Hematopoietic multipotent progenitor cell (in vitro differentiated cells): ENCODE measurements at regions not wholly inside any gene's neighbourhood (a gene's known extent, or its start where the extent isn't known, plus 50 kb on each side); places are given as distances from the start of the nearest gene placed in this dataset.

Experiments
- DNase-seq, 3 donors: peaks; one replicate each; pipeline ENCODE4 v3.0.0-alpha.2; 2011 to 2015; ENCODE audit warnings: low read depth in 2 of 3, low spot score in 2 of 3

- no peak for DNase-seq
Observed at GRCh38 chr18:27411013-27411412, 225.9 kb upstream of the CHST9 start.

GRCh38 chr18:27404855-27405254, 219.7 kb upstream of the CHST9 start:
- no peak for DNase-seq

DNA sequence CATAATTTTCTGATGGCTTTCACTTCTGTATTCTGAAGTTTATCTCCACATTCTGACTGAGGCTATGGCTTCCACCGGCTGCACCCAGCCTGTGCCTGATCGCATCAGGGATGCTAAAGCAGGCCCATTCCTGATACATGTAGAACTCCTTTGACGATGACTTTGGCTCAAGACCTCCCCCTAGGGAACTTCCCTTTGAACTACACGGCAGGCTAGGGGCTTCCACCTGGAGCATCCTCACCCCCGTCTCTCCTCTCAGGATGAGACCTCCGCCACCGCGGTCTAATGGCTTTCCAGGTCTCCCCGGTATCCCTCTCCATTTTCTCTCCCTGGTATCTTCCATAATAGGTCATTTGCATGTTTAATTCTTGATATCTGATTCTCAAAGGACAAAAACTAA, 214.9 kb upstream of the CHST9 start:
- DNase-seq, result no peak

DNA sequence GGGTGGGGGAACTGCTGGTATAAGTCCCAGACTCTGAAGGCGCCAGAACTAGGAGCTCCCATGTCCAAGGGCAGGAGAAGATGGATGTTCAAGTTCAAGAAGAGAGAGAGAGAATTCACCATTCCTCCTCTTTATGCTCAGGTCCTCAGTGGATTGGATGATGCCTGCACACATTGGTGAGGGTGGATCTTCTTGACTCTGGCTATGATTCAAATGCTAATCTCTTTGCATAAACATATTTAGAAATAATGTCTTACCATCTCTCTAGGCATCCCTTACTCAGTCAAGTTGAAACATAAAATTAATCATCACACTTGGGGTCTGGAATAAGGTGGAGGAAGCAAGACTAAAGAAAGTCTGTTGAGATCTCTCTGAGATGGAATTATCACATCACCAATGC, 210.6 kb upstream of the CHST9 start:
- no peak for DNase-seq

DNA sequence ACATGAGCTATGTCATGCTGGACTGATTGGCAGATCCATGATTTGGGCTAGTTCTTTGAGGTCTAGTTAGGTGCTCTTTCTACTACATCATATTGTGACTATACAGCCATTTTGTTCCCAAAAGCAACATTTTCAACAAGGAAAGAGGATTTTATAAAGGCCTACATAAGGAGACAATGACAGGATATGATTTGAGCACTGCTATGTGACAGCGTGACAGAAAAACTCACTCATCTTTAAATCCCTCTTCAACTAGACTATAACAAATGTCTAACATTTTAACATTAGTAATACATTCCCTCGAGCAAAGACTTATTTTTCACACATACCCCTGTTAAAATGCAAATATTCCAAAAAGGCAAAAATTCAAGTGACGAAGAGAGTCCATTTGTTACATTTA, 209.6 kb upstream of the CHST9 start:
- no peak for DNase-seq

- DNase-seq, result no peak
Observed at GRCh38 chr18:27382567-27383216, 197.6 kb upstream of the CHST9 start.

GRCh38 chr18:27378431-27379095, 193.5 kb upstream of the CHST9 start:
- DNase-seq, result no peak

GRCh38 chr18:27377251-27377650, 192.1 kb upstream of the CHST9 start:
- no peak for DNase-seq

- no peak for DNase-seq
Observed at GRCh38 chr18:27372386-27372785, 187.3 kb upstream of the CHST9 start.

- DNase-seq, result no peak
Observed at GRCh38 chr18:27366665-27367064, 181.6 kb upstream of the CHST9 start.

DNA sequence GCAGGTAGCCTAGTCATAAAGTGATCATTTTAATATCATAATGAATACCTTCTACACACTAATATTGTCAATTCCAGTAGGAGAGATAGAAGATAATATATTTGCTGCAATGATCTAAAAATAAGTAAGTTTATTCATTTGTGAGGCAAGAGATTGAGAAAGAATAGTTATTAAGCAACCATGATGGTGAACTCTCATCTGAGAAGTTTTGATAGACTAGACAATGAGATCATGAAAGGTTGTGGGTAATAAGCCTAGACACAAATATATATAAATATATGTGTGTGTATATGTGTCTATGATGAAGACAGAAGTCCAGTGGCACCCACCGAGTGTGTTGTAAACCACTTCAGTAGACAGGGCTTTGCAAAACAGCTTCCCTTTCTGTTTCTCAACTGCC, 181.0 kb upstream of the CHST9 start:
- no peak for DNase-seq

DNA sequence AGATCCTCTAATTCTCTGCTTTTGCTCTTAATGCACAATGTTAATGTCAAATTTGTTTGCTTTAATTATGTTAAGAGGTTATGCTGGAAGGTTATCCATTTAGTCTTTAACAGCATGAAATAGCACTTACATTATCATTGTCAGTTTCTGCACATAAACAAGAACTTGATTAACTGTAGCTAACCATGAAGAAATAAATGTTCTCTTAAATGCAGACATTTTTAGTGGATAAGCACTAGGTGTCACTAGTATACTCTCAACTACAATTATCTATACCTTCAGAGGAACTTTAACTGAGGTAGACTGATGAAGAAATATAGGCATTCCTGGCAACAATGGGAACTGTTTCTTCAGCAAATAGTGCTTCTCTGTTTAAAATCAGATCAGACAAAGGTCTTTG, 178.8 kb upstream of the CHST9 start:
- DNase-seq, result no peak

- no peak for DNase-seq
Observed at GRCh38 chr18:27361477-27361876, 176.4 kb upstream of the CHST9 start.

DNA sequence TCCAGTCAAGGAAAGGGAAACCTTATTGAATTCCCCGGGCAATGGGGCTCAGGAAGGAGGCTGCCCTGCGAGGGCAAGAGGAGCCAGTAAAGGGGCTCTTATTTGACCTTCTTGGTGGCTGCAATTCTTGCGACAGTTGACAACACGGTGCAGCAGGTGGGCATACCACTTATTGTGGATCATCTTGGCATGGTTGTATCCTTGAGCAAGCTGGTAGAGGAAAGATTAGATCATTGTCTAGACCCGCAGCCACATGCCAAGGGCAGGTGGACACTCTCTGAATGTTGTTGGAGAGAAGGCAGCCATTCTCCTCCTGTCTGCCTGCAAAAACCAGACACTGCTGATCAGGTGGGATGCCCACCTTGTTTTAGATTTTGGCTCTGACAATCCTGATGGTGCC, 170.2 kb upstream of the CHST9 start:
- DNase-seq, result no peak

DNA sequence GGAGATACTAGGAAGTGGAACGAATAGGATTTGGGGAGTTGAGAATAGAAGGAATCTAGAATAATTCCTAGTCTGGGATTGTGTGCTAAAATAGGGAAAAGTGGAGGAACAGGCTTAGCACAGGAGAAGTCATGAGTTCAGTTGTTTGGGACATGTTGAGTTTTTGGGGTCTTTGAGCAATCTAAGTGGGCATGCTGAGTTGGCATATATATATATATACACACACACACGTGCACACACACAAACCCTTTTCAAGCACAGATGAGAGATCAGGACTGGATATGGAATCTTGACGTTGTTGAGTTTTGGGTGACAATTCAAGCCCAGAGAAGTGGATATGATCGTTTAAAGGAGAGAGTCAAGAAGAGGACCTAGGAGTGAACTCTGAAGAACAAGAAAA, 168.2 kb upstream of the CHST9 start:
- DNase-seq, result no peak

DNA sequence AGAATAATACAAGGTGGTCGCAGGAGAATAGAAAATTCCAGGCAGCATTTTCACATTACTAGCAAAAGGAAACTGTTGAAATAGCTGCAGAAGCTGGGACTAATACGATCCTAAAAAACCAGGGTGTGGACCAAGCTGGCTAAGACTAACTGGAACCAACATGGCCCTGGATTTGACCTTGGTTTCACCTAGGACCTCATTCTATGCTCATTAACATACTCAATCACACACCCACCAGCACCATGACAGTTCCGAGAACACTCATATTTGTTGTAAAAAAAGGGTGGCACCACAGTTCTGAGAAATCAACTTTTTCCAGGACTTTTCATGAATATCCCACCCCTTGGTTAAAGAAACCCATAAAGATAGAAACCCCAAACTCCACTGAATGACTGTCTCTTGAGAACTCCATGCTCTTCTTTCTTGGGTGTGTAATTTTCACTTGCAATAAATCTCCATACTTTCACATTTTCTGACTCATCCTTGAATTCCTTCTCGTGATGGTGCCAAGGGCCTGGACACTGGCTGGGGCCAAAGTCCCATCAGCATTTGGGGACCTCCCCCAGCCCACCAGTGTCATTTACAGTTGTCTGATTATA, 164.3 kb upstream of the CHST9 start:
- DNase-seq, result no peak

DNA sequence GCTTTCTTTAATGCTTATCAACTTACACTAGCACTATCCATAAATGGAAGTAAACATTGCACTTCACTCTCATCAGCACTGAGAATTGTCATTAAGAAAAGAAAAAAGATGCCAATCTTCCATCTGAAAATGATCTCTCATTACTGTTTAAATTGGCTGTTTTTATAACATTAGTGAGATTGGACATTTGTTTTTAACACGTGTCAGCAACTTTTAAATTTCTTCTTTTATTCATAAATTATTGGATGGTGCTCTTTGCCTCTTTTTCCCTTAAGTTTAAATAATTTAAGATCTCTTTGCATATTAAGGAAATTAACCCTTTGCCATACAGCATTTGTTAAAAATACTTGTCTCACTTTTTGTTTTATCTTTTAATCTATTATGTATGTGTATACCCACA, 146.5 kb upstream of the CHST9 start:
- no peak for DNase-seq

- no peak for DNase-seq
Observed at GRCh38 chr18:27314996-27315395, 129.9 kb upstream of the CHST9 start.

GRCh38 chr18:27313678-27314077, 128.6 kb upstream of the CHST9 start:
- no peak for DNase-seq

DNA sequence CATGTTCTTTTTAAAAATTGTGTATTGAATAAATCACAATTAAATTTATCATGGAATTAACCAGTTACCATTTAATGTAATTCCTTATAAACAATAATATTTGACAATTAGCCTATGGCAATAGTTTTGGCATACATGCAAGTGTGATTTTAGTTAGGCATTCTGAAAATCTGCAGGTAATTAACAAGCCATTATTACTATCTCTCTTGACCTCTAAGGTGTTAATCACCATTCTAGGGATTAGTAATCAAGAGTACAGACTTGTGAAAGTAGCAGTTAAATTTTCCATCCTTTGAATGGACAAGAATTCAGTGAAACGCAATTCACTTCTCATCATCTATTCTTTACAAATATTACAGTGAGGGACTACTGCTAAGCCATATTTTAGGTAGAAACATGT, 127.7 kb upstream of the CHST9 start:
- DNase-seq, result no peak

DNA sequence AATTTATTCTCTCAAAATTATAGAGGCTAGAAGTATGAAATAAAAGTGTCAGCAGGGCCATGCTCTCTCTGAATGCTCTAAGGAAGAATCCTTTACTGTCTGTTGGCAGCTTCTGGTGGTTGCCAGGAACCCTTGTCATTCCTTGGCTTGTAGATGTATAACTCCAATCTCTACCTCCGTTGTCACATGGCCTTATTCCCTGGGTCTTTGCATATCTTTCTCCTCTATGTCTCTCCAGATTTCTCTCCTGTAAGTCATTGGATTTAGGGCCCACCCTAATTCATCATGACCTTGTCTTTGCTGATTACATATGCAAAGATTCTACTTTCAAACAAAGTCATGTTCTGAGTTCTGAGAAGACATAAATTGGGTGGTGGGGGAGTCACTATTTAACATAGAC, 127.0 kb upstream of the CHST9 start:
- no peak for DNase-seq

- no peak for DNase-seq
Observed at GRCh38 chr18:27311114-27311513, 126.0 kb upstream of the CHST9 start.
